K562 (cell line): ENCODE measurements at regions not wholly inside any gene's neighbourhood (a gene's known extent, or its start where the extent isn't known, plus 50 kb on each side); places are given as distances from the start of the nearest gene placed in this dataset.

Experiments
- ATAC-seq: fragments of 200-7000 bp; cut with Tn5 transposase; 3 replicates; pipeline ENCODE4 v1.9.1; 2020; ENCODE audit warnings: moderate library complexity
- BruUV-seq: library from RNA; stranded (reverse); fragments of 400-500 nt; replicated peaks from 2 replicates; lab custom pipeline; 2021; lab: Mats Ljungman, UMichigan
- CTCF ChIA-PET: fragments of 300-600 bp; formaldehyde crosslinking; extraction: SDS; loops from one replicate; lab custom pipeline; 2021; ENCODE audit warnings: low intra/inter-chr PET ratio; lab: Yijun Ruan, JAX
- POLR2A ChIA-PET: fragments of 300-600, 350-650 bp; sonication (Branson Sonifier 250); formaldehyde crosslinking; extraction: SDS; loops from one replicate; lab custom pipeline; 2021; ENCODE audit warnings: antibody characterized with exemption, inconsistent platforms; lab: Yijun Ruan, JAX
- DNase-seq, 4 experiments: peaks; one replicate each; pipeline versions ENCODE4 v3.0.0 to v3.0.0-alpha.2; 2011 to 2018; ENCODE audit warnings: low spot score in 3 of 4, mixed read lengths in 3 of 4; ENCODE audit errors: extremely low read depth in 1 of 4
- FAIRE-seq: peaks from 2 replicates; lab custom pipeline; 2011; peaks lifted over from hg19 to GRCh38; lab: Jason Lieb, UNC
- H2AFZ ChIP-seq: 2 replicates; pipeline ENCODE4 v1.6.0; 2011; ENCODE audit warnings: low read depth, low read length, control low read depth, inconsistent platforms
- H3K27ac ChIP-seq: fragments of 200-600 bp; 3 replicates; pipeline ENCODE4 v1.8.0; 2011; ENCODE audit warnings: low read depth, mild to moderate bottlenecking, control low read depth, inconsistent platforms, low read length, moderate library complexity, mixed read lengths; ENCODE audit errors: extremely low read depth
- H3K27me3 ChIP-seq, 2 experiments: fragments of 300-600 bp in 1 of 2; 2 replicates in 1 of 2; 3 replicates in 1 of 2; pipeline versions ENCODE4 v1.6.0 to v1.8.0; 2011; ENCODE audit warnings: inconsistent platforms in 2 of 2, low read length in 2 of 2, mild to moderate bottlenecking in 1 of 2, mixed read lengths in 1 of 2, moderate library complexity in 1 of 2; ENCODE audit not compliant: control insufficient read depth in 2 of 2, insufficient read depth in 2 of 2
- H3K36me3 ChIP-seq: fragments of 300-600 bp; 3 replicates; pipeline ENCODE4 v1.8.0; 2011; ENCODE audit warnings: mild to moderate bottlenecking, low read length, inconsistent platforms; ENCODE audit not compliant: control insufficient read depth, insufficient read depth
- H3K4me1 ChIP-seq, 2 experiments: fragments of 200-600 bp in 1 of 2; replicated peaks in 1 of 2; 2 replicates in 1 of 2; 3 replicates in 1 of 2; pipeline versions ENCODE4 v1.5.1 to v1.8.0; 2011; ENCODE audit warnings: inconsistent platforms in 2 of 2, low read length in 2 of 2, mild to moderate bottlenecking in 1 of 2, mixed read lengths in 1 of 2, moderate library complexity in 1 of 2; ENCODE audit not compliant: control insufficient read depth in 2 of 2, insufficient read depth in 2 of 2
- H3K4me2 ChIP-seq: 2 replicates; pipeline ENCODE4 v1.6.1; 2011; ENCODE audit warnings: low read length, control low read depth, inconsistent platforms, mixed read lengths; ENCODE audit not compliant: insufficient read depth
- H3K4me3 ChIP-seq: fragments of 200-600 bp; sonication (generic), shearing (Covaris generic); 2 replicates; pipeline ENCODE4 v1.5.1; 2016; ENCODE audit warnings: control low read depth, inconsistent platforms
- H3K79me2 ChIP-seq: fragments of 200-600 bp; 3 replicates; pipeline ENCODE4 v1.8.0; 2011; ENCODE audit warnings: low read length, inconsistent platforms; ENCODE audit not compliant: control insufficient read depth, insufficient read depth
- H3K9ac ChIP-seq, 2 experiments: 2 replicates each; pipeline versions ENCODE4 v1.6.0 to v1.6.1; 2011; ENCODE audit warnings: low read depth in 2 of 2, low read length in 2 of 2, control low read depth in 1 of 2, inconsistent platforms in 1 of 2, mild to moderate bottlenecking in 1 of 2, mixed read lengths in 1 of 2; ENCODE audit not compliant: insufficient read depth in 1 of 2
- H3K9me1 ChIP-seq: one replicate; pipeline ENCODE4 v1.6.0; 2011; ENCODE audit warnings: inconsistent platforms, mild to moderate bottlenecking, low read length, moderate library complexity; ENCODE audit not compliant: control insufficient read depth, insufficient read depth
- H3K9me3 ChIP-seq: replicated peaks from 2 replicates; pipeline ENCODE4 v1.5.1; 2011; ENCODE audit warnings: low read depth, low read length, inconsistent platforms; ENCODE audit not compliant: control insufficient read depth, insufficient read depth
- H4K20me1 ChIP-seq: replicated peaks from 2 replicates; pipeline ENCODE4 v1.6.1; 2011; ENCODE audit warnings: low read length, inconsistent platforms, mixed read lengths; ENCODE audit not compliant: control insufficient read depth, insufficient read depth
- ARNT ChIP-seq, 2 experiments: fragments of 450-650 bp; IDR thresholded peaks; 2 replicates each; pipeline ENCODE4 v1.6.1; 2016; ENCODE audit warnings: mild to moderate bottlenecking in 1 of 2
- GATAD2B ChIP-seq: fragments of 450-650 bp; IDR thresholded peaks from 2 replicates; pipeline ENCODE4 v1.6.1; 2017; ENCODE audit warnings: mild to moderate bottlenecking, borderline replicate concordance
- HIVEP1 ChIP-seq: fragments of 250-450 bp; sonication (Bioruptor Pico); IDR thresholded peaks from 2 replicates; pipeline ENCODE4 v1.4.0; 2020; ENCODE audit warnings: mild to moderate bottlenecking
- HMGN3 ChIP-seq: IDR thresholded peaks from 2 replicates; pipeline ENCODE4 v1.6.1; 2011; ENCODE audit warnings: borderline replicate concordance, low read depth, mild to moderate bottlenecking, mixed read lengths, low read length; ENCODE audit not compliant: insufficient read length; ENCODE audit errors: extremely low read depth
- ILK ChIP-seq: fragments of 450-650 bp; IDR thresholded peaks from 2 replicates; pipeline ENCODE4 v1.6.1; 2016; ENCODE audit warnings: missing genetic modification characterization, low read depth, mild to moderate bottlenecking, missing compliant biosample characterization, moderate library complexity, borderline replicate concordance
- KDM2B ChIP-seq: fragments of 250-450 bp; sonication (Bioruptor Pico); IDR thresholded peaks from 2 replicates; pipeline ENCODE4 v1.8.0; 2021; ENCODE audit warnings: mild to moderate bottlenecking, moderate library complexity
- L3MBTL2 ChIP-seq: fragments of 450-650 bp; IDR thresholded peaks from 2 replicates; pipeline ENCODE4 v1.6.1; 2016; ENCODE audit warnings: mild to moderate bottlenecking, moderate library complexity
- NELFE ChIP-seq: IDR thresholded peaks from 2 replicates; pipeline ENCODE4 v1.6.1; 2011; ENCODE audit warnings: mild to moderate bottlenecking; ENCODE audit not compliant: insufficient read depth, insufficient read length
- PHB ChIP-seq: fragments of 250-450 bp; sonication (Bioruptor Pico); IDR thresholded peaks from 2 replicates; pipeline ENCODE4 v1.5.0; 2021
- PHF21A ChIP-seq: fragments of 450-650 bp; IDR thresholded peaks from 2 replicates; pipeline ENCODE4 v1.6.1; 2017; ENCODE audit warnings: low read depth, borderline replicate concordance
- SMARCE1 ChIP-seq: fragments of 450-650 bp; IDR thresholded peaks from 2 replicates; pipeline ENCODE4 v1.7.1; 2016; ENCODE audit warnings: mild to moderate bottlenecking
- TARDBP ChIP-seq: fragments of 450-650 bp; IDR thresholded peaks from 2 replicates; pipeline ENCODE4 v1.6.1; 2016
- WGBS: fragments of 100-300 bp; shearing (Covaris generic); methylation state at CpG from one replicate; pipeline ENCODE4 v1.1.6; 2016; ENCODE audit warnings: low coverage, mixed read lengths; ENCODE audit not compliant: insufficient coverage; ENCODE audit errors: missing lambda C conversion rate; 5-methylcytosine and 5-hydroxymethylcytosine counted together
- in situ Hi-C: fragments of 300-500 bp; cut with MboI; formaldehyde crosslinking; loops from 4 replicates; pipeline ENCODE4 v1.15.0; 2018; ENCODE audit warnings: inconsistent platforms, mixed read lengths
- intact Hi-C: fragments of 100-400 bp; cut with micrococcal nuclease; formaldehyde crosslinking; loops from 2 replicates; pipeline ENCODE4 v1.14.2; 2022
- TF ChIP-seq, protein P1 (sequence below), 2 experiments: fragments of 450-650 bp in 1 of 2; sonication (generic) in 1 of 2; formaldehyde crosslinking; conservative IDR thresholded peaks; 2 replicates each; pipeline versions ENCODE4 v1.4.0 to v1.8.1; 2020 to 2022; ENCODE audit warnings: mild to moderate bottlenecking in 1 of 2, missing genetic modification reagents in 1 of 2
- TF ChIP-seq, protein P2 (sequence below): sonication (generic); formaldehyde crosslinking; IDR thresholded peaks from 2 replicates; pipeline ENCODE4 v1.8.1; 2022; ENCODE audit warnings: missing genetic modification reagents

DNA sequence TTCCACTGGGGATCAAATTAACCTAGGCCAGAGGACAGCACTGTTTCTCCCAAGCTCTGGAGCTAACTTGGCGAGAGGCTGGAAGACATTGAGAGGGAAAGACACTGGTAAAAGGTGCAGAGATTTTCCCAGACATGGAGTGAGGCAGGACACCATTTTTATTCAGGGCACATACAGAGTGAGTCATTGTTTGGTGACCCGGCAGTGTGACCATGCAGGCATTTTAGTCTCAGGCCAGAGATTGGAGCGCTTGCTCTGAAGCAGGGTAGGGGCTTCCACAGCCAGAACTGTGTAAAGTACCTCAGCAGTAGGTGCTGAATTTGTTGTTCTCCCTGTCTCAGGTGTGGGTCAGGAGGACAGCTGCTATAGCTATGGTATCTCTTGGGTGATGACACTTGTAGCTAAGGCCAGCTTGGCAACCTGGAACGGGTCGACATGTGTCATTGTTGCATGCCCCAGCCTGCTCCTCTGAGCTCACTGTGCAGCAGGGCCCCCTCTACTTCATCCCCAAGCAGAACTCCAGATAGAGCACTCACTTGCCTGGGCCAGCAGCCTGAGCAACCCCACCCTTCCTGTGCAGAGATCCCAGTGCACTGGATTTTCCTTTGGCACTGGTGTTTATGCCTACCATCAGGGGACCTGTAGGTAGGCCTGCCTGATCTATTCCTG, 79.8 kb upstream of the ATP8A1 start:
- Histone ChIP-seq H3K4me2 (no peak overlapping the region), H4K20me1 (no peaks in the 10 kb centered on the region), H3K27ac (no peak overlapping the region), H3K27me3 (no peaks in the 10 kb centered on the region), H3K4me1 (no peaks in the 10 kb centered on the region)
- DNase-seq (no peak), ATAC-seq (no peak)
- POLR2A ChIA-PET = no interaction called here
- TF ChIP-seq PHB (CRISPR knock-in tag) = no peak
- TF ChIP-seq ILK (tag) = no peak
- no peak for TF ChIP-seq L3MBTL2
- TF ChIP-seq GATAD2B = no peak
- no peak for TF ChIP-seq PHF21A
- no peak for TF ChIP-seq KDM2B (CRISPR knock-in tag)
- no peak for TF ChIP-seq SMARCE1
- no peak for TF ChIP-seq NELFE
- TF ChIP-seq HMGN3 = no peak
- TF ChIP-seq, protein P1, sequence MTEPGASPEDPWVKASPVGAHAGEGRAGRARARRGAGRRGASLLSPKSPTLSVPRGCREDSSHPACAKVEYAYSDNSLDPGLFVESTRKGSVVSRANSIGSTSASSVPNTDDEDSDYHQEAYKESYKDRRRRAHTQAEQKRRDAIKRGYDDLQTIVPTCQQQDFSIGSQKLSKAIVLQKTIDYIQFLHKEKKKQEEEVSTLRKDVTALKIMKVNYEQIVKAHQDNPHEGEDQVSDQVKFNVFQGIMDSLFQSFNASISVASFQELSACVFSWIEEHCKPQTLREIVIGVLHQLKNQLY (CRISPR knock-in tag; conservative IDR thresholded peaks at IDR 0.05) = no peak
- TF ChIP-seq TARDBP = no peak
- no peak for TF ChIP-seq ARNT (IDR thresholded peaks at IDR 0.05)
- no peak for TF ChIP-seq HIVEP1 (CRISPR knock-in tag)
- TF ChIP-seq, protein P2, sequence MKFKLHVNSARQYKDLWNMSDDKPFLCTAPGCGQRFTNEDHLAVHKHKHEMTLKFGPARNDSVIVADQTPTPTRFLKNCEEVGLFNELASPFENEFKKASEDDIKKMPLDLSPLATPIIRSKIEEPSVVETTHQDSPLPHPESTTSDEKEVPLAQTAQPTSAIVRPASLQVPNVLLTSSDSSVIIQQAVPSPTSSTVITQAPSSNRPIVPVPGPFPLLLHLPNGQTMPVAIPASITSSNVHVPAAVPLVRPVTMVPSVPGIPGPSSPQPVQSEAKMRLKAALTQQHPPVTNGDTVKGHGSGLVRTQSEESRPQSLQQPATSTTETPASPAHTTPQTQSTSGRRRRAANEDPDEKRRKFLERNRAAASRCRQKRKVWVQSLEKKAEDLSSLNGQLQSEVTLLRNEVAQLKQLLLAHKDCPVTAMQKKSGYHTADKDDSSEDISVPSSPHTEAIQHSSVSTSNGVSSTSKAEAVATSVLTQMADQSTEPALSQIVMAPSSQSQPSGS = no peak
- TF ChIP-seq, all 486 proteins: peak for 0
- no peak overlapping the region for H3K4me3 ChIP-seq
- no peaks in the 10 kb centered on the region for H3K9me1 ChIP-seq
- in situ Hi-C loops = no loop called here
- CTCF ChIA-PET = no interaction called here
- FAIRE-seq = no peak
- H3K79me2 ChIP-seq = no peaks in the 10 kb centered on the region
- 3% methylated on average over 5 of the region's 5 CpGs for WGBS
- H2AFZ ChIP-seq = no peak overlapping the region
- no peaks in the 10 kb centered on the region for H3K36me3 ChIP-seq
- H3K9me3 ChIP-seq = no peaks in the 10 kb centered on the region
- intact Hi-C loops = no loop called here
- H3K9ac ChIP-seq = no peak overlapping the region
- no TSS peak for BruUV-seq
